HepG2 (cell line): ENCODE measurements at regions not wholly inside any gene's neighbourhood (a gene's known extent, or its start where the extent isn't known, plus 50 kb on each side); places are given as distances from the start of the nearest gene placed in this dataset.

Source experiments
- ATAC-seq: fragments of 200-7000 bp; cut with Tn5 transposase; 3 replicates; pipeline ENCODE4 v1.9.1; 2020; ENCODE audit warnings: mild to moderate bottlenecking, moderate library complexity
- BruUV-seq: library from RNA; stranded (reverse); fragments of 400-500 nt; replicated peaks from 2 replicates; lab custom pipeline; 2021; lab: Mats Ljungman, UMichigan
- CTCF ChIA-PET: fragments of 300-600 bp; formaldehyde crosslinking; extraction: SDS; loops from one replicate; lab custom pipeline; 2021; ENCODE audit warnings: low total read pairs, inconsistent platforms, low intra/inter-chr PET ratio; lab: Yijun Ruan, JAX
- POLR2A ChIA-PET: fragments of 350-600 bp; sonication (Branson Sonifier 250); formaldehyde crosslinking; loops from one replicate; lab custom pipeline; 2020; ENCODE audit warnings: antibody characterized with exemption, inconsistent platforms; lab: Yijun Ruan, JAX
- DNase-seq: peaks from one replicate; pipeline ENCODE4 v3.0.0-alpha.2; 2015; ENCODE audit warnings: low spot score
- FAIRE-seq: peaks from 3 replicates; lab custom pipeline; 2011; peaks lifted over from hg19 to GRCh38; lab: Jason Lieb, UNC
- H2AFZ ChIP-seq: one replicate; pipeline ENCODE4 v1.6.1; 2011; ENCODE audit warnings: low read length, inconsistent platforms
- H3K27ac ChIP-seq: fragments of 300-600 bp; 3 replicates; pipeline ENCODE4 v1.8.0; 2011; ENCODE audit warnings: mixed run types, mild to moderate bottlenecking, mixed read lengths, low read length, inconsistent platforms; ENCODE audit not compliant: insufficient read depth; ENCODE audit errors: extremely low read length
- H3K27me3 ChIP-seq, 2 experiments: fragments of 200-600 bp in 1 of 2; 2 replicates in 1 of 2; 3 replicates in 1 of 2; pipeline versions ENCODE4 v1.6.0 to v1.8.0; 2011; ENCODE audit warnings: low read length in 2 of 2, mild to moderate bottlenecking in 2 of 2, moderate library complexity in 2 of 2, inconsistent platforms in 1 of 2; ENCODE audit not compliant: insufficient read depth in 2 of 2, control insufficient read depth in 1 of 2
- H3K36me3 ChIP-seq, 2 experiments: fragments of 200-600 bp in 1 of 2; replicated peaks in 1 of 2; 2 replicates in 1 of 2; 3 replicates in 1 of 2; pipeline versions ENCODE4 v1.5.1 to v1.8.0; 2011; ENCODE audit warnings: low read length in 2 of 2, inconsistent platforms in 1 of 2; ENCODE audit not compliant: insufficient read depth in 2 of 2, control insufficient read depth in 1 of 2
- H3K4me1 ChIP-seq: 2 replicates; pipeline ENCODE4 v1.5.1; 2012; ENCODE audit warnings: low read length, inconsistent platforms; ENCODE audit not compliant: insufficient read depth
- H3K4me2 ChIP-seq: 2 replicates; pipeline ENCODE4 v1.6.0; 2011; ENCODE audit warnings: low read depth, low read length, inconsistent platforms
- H3K4me3 ChIP-seq, 3 experiments: fragments of 200-600 bp in 1 of 3; sonication (generic), shearing (Covaris generic) in 1 of 3; replicated peaks in 1 of 3; 2 replicates each; pipeline ENCODE4 v1.5.1; 2011 to 2016; ENCODE audit warnings: low read length in 3 of 3, inconsistent platforms in 2 of 3, low read depth in 2 of 3, mild to moderate bottlenecking in 2 of 3, control low read depth in 1 of 3, mixed read lengths in 1 of 3; ENCODE audit not compliant: insufficient read depth in 1 of 3
- H3K79me2 ChIP-seq: one replicate; pipeline ENCODE4 v1.6.1; 2011; ENCODE audit warnings: low read length, inconsistent platforms; ENCODE audit not compliant: insufficient read depth
- H3K9ac ChIP-seq: 2 replicates; pipeline ENCODE4 v1.6.0; 2011; ENCODE audit warnings: mild to moderate bottlenecking, low read depth, low read length, inconsistent platforms; ENCODE audit not compliant: insufficient read depth
- H3K9me3 ChIP-seq: 2 replicates; pipeline ENCODE4 v1.5.1; 2012; ENCODE audit warnings: mild to moderate bottlenecking, low read length
- H4K20me1 ChIP-seq: 2 replicates; pipeline ENCODE4 v1.6.0; 2011; ENCODE audit warnings: inconsistent platforms, mild to moderate bottlenecking, low read length, moderate library complexity; ENCODE audit not compliant: insufficient read depth
- ARNT ChIP-seq: fragments of 450-650 bp; IDR thresholded peaks from 2 replicates; pipeline ENCODE4 v1.6.1; 2017
- CCDC6 ChIP-seq: sonication (generic); formaldehyde crosslinking; IDR thresholded peaks from 2 replicates; pipeline ENCODE4 v1.8.1; 2022; ENCODE audit warnings: mild to moderate bottlenecking, missing genetic modification reagents, moderate library complexity
- HOXA3 ChIP-seq: sonication (generic); formaldehyde crosslinking; IDR thresholded peaks from 2 replicates; pipeline ENCODE4 v1.5.0; 2020; ENCODE audit warnings: missing genetic modification reagents
- MED13 ChIP-seq: sonication (generic); formaldehyde crosslinking; IDR thresholded peaks from 2 replicates; pipeline ENCODE4 v1.5.0; 2020; ENCODE audit warnings: missing genetic modification reagents
- NR2C2 ChIP-seq: sonication (generic); formaldehyde crosslinking; IDR thresholded peaks from 2 replicates; pipeline ENCODE4 v1.4.0; 2020; ENCODE audit warnings: missing genetic modification reagents, mild to moderate bottlenecking, moderate library complexity, borderline replicate concordance
- SRSF4 ChIP-seq: fragments of 200-400 bp; formaldehyde crosslinking; IDR thresholded peaks from one replicate; pipeline ENCODE4 v1.6.1; 2018; ENCODE audit warnings: mild to moderate bottlenecking, low read depth, low read length, moderate library complexity; ENCODE audit not compliant: poor library complexity, severe bottlenecking
- SRY ChIP-seq: sonication (generic); formaldehyde crosslinking; IDR thresholded peaks from 2 replicates; pipeline ENCODE4 v1.8.0; 2022; ENCODE audit warnings: mild to moderate bottlenecking, missing genetic modification reagents
- THYN1 ChIP-seq: sonication (generic); formaldehyde crosslinking; IDR thresholded peaks from 2 replicates; pipeline ENCODE4 v1.8.1; 2023; ENCODE audit warnings: low read depth, mild to moderate bottlenecking, moderate library complexity, missing genetic modification reagents, borderline replicate concordance
- YEATS2 ChIP-seq: sonication (generic); formaldehyde crosslinking; IDR thresholded peaks from 2 replicates; pipeline ENCODE4 v1.4.0; 2020; ENCODE audit warnings: missing genetic modification reagents, borderline replicate concordance
- ZNF292 ChIP-seq: sonication (generic); formaldehyde crosslinking; IDR thresholded peaks from 2 replicates; pipeline ENCODE4 v1.8.1; 2022; ENCODE audit warnings: mild to moderate bottlenecking, low read depth, missing genetic modification reagents, borderline replicate concordance
- ZNF484 ChIP-seq: sonication (generic); formaldehyde crosslinking; IDR thresholded peaks from 2 replicates; pipeline ENCODE4 v1.5.1; 2020; ENCODE audit warnings: mild to moderate bottlenecking, low read depth, missing genetic modification reagents, borderline replicate concordance
- ZNF496 ChIP-seq: sonication (generic); formaldehyde crosslinking; IDR thresholded peaks from 2 replicates; pipeline ENCODE4 v1.8.1; 2023; ENCODE audit warnings: mild to moderate bottlenecking, moderate library complexity, missing genetic modification reagents; ENCODE audit not compliant: insufficient replicate concordance
- ZNF703 ChIP-seq: sonication (generic); formaldehyde crosslinking; IDR thresholded peaks from 2 replicates; pipeline ENCODE4 v1.5.1; 2020; ENCODE audit warnings: missing genetic modification reagents, mild to moderate bottlenecking, moderate library complexity, borderline replicate concordance
- ZNF773 ChIP-seq: sonication (generic); formaldehyde crosslinking; IDR thresholded peaks from 2 replicates; pipeline ENCODE4 v1.4.0; 2020; ENCODE audit warnings: missing genetic modification reagents, borderline replicate concordance
- WGBS: methylation state at CpG from one replicate; pipeline ENCODE4 v1.1.6; 2017; ENCODE audit warnings: low lambda C conversion rate; 5-methylcytosine and 5-hydroxymethylcytosine counted together
- in situ Hi-C: cut with HindIII; loops from 2 replicates; pipeline ENCODE4 v1.10.0; 2017; ENCODE audit warnings: low pct_unique_long_range_greater_than_20kb; ENCODE audit not compliant: extremely low pct_ligation_motif_present
- intact Hi-C: fragments of 100-400 bp; cut with micrococcal nuclease; formaldehyde crosslinking; loops from one replicate; pipeline ENCODE4 v1.10.0; 2022; ENCODE audit not compliant: unreplicated experiment

- FAIRE-seq (no peak), DNase-seq (no peak)
- Histone ChIP-seq H2AFZ (no peak overlapping the region), H3K36me3 (no peaks in the 10 kb centered on the region)
- POLR2A ChIA-PET, result no interaction called here
- TF ChIP-seq ZNF773 (CRISPR knock-in tag), result no peak
- TF ChIP-seq ARNT, result no peak
- TF ChIP-seq SRY (CRISPR knock-in tag), result no peak
- TF ChIP-seq ZNF703 (CRISPR knock-in tag), result no peak
- TF ChIP-seq CCDC6 (CRISPR knock-in tag), result no peak
- no peak for TF ChIP-seq MED13 (CRISPR knock-in tag)
- TF ChIP-seq ZNF484, result no peak
- TF ChIP-seq ZNF496 (CRISPR knock-in tag), result no peak
- TF ChIP-seq, all 625 proteins: peak for 0
- no peaks in the 10 kb centered on the region for H3K9me3 ChIP-seq
- no peak overlapping the region for H3K4me3 ChIP-seq
- H3K27ac ChIP-seq, result no peak overlapping the region
- CTCF ChIA-PET, result no interaction called here
- BruUV-seq, result no TSS peak
- 35% methylated on average over 3 of the region's 3 CpGs for WGBS
- H3K27me3 ChIP-seq, result no peaks in the 10 kb centered on the region; a peak in 1 of 5 replicates
- no peaks in the 10 kb centered on the region for H3K79me2 ChIP-seq
- H3K4me2 ChIP-seq, result no peak overlapping the region
- no peak overlapping the region for H3K9ac ChIP-seq
- in situ Hi-C loops, result no loop called here
- H4K20me1 ChIP-seq, result no peaks in the 10 kb centered on the region
- ATAC-seq, result no peak
- intact Hi-C loops, result no loop called here
- peaks cover 14% of the 10 kb centered on the region for H3K4me1 ChIP-seq
Observed at GRCh38 chr5:10904862-10905432, 143.9 kb upstream of the DAP start.

DNA sequence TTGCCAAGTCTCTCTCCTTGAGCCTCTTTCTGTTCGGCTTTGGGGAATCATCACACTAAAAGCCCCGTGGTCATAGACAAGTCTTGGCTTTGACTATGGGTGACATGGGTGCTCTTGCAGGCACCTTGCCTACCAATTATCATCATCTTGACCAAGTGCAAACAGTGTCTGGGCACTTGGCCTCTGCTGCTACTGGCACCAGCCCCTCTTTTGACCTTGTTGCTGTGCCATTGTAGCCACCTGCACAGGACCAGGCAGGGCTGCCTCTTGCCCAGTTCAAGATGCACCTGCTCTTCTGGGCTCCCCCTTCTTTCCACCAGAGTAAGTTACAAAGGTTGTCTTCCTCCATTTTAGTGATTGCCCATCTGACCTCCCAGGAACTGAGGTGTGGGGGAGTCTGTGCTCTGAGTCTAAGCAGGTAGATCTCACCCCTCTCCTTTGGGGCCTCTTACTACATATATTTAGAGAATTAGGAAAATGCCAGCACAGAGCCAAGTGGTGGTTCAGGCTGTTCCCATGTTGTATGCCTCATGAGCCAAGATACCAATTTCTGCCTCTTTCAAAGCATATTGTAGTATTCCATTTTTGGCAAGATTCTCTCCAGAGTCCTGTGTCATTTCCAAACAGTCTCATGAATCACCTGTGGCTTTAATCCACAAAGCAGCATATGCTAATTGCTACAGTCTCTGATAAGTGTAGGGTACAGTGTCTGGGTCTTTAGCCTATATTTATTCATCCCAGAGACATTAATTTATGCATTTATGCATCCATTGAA, 142.9 kb upstream of the DAP start:
- TF ChIP-seq YEATS2, result no peak
- no peak for TF ChIP-seq NR2C2 (CRISPR knock-in tag)
- TF ChIP-seq SRSF4, result no peak
- no peak for TF ChIP-seq THYN1 (CRISPR knock-in tag)
- TF ChIP-seq ZNF292, result no peak
- no peak for TF ChIP-seq HOXA3 (CRISPR knock-in tag)
- 78% methylated on average over 2 of the region's 2 CpGs for WGBS
- no peak overlapping the region for H3K27ac ChIP-seq
- no peaks in the 10 kb centered on the region for H3K79me2 ChIP-seq
- BruUV-seq, result no TSS peak
- H3K36me3 ChIP-seq, result no peaks in the 10 kb centered on the region
- no peak overlapping the region for H3K9ac ChIP-seq
- no peak overlapping the region for H3K4me3 ChIP-seq
- ChIA-PET CTCF (no interaction called here), POLR2A (no interaction called here)
- no peak overlapping the region for H2AFZ ChIP-seq
- no peaks in the 10 kb centered on the region for H4K20me1 ChIP-seq
- no peak for ATAC-seq
- DNase-seq, result no peak
- H3K9me3 ChIP-seq, result no peaks in the 10 kb centered on the region
- FAIRE-seq, result no peak
- peaks cover 14% of the 10 kb centered on the region for H3K4me1 ChIP-seq
- in situ Hi-C loops, result no loop called here
- intact Hi-C loops, result no loop called here
- H3K4me2 ChIP-seq, result no peak overlapping the region
- H3K27me3 ChIP-seq, result no peaks in the 10 kb centered on the region; a peak in 1 of 5 replicates
